AG09319 (cell line): ENCODE measurements at regions not wholly inside any gene's neighbourhood (a gene's known extent, or its start where the extent isn't known, plus 50 kb on each side); places are given as distances from the start of the nearest gene placed in this dataset.

Experiments used
- DNase-seq: peaks from one replicate; pipeline ENCODE4 v3.0.0-alpha.2; 2010; ENCODE audit warnings: low read depth; ENCODE audit errors: extremely low read depth
- TF ChIP-seq, protein P1 (sequence below): IDR thresholded peaks from 2 replicates; pipeline ENCODE4 v1.5.1; 2011; ENCODE audit warnings: low read depth, mild to moderate bottlenecking, inconsistent platforms, low read length, moderate library complexity

DNA sequence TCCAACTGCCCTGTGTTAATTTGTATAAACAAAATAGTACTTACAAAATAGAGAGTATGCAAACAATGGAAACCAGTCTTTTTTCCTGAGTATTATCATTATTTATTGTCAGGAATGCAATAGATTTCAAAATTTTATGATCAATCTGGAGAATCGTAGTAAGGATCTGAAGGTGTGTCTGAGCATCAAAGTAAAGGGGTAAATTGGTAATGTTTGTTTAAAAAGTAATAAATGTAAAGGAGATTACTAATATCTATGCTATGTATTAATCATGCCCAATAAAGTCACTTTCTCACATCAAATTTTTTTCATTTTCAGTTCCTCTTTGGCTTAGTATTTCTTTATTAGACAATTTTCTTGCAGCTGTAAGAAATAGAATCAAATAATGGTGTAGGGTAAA is 1507.1 kb upstream of the PCDH7 start:
- TF ChIP-seq, protein P1, sequence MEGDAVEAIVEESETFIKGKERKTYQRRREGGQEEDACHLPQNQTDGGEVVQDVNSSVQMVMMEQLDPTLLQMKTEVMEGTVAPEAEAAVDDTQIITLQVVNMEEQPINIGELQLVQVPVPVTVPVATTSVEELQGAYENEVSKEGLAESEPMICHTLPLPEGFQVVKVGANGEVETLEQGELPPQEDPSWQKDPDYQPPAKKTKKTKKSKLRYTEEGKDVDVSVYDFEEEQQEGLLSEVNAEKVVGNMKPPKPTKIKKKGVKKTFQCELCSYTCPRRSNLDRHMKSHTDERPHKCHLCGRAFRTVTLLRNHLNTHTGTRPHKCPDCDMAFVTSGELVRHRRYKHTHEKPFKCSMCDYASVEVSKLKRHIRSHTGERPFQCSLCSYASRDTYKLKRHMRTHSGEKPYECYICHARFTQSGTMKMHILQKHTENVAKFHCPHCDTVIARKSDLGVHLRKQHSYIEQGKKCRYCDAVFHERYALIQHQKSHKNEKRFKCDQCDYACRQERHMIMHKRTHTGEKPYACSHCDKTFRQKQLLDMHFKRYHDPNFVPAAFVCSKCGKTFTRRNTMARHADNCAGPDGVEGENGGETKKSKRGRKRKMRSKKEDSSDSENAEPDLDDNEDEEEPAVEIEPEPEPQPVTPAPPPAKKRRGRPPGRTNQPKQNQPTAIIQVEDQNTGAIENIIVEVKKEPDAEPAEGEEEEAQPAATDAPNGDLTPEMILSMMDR: no peak
- DNase-seq: no peak

DNA sequence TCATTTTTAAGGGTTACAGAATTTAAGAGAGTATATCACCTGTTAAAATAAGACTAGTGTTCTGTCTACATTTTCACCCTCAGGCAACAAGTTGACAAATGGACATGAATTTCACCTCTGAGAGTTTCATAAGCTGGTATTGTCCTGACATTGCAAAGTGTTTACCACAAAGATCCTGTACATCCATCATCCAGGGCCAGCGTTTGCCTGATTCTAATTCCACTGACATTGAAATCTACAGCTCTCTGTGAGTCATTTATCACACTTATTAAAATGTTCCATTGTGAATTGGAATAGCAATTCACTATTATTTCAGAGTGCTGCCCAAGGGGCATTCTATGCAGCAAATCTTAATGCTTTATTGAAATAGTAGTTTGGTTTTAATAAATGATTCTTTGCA is 1499.4 kb upstream of the PCDH7 start:
- TF ChIP-seq, protein P1: no peak
- DNase-seq: no peak

DNA sequence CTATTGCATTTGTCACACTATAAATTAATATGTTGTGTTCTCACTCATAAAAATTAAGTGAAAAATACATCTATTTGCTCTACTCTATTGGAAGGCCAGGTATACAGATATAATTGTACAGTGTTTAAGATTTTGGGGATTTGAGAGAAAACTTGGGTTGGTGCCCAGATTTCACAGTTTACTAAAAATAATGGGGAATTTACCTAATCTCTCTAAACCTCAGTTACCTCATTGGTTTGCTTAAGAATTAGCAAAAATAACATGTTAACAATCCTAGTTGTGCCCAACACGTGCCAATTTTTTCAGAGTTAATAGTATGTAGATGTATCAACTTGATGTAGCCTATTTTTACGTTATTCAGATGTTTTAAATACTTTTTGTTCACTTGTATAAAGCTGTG is 1495.3 kb upstream of the PCDH7 start:
- TF ChIP-seq, protein P1: no peak
- DNase-seq: no peak

DNA sequence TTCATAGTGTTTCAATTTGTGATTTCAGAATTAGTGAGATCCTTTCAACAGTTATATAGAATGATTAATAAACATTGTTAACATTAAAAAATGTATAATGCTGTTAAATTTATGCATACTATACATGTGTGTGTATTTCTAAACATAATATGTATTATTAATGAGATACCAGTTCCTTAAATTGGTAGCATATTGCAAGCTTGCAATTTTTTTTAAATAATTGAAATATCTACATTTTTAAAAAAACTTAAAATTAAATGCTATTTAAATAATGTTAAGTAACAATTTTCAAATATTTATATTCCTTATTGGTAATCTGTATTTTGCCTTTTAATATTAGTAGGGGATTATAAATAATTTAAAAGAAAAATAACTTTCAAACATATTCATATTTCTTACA is 1479.5 kb upstream of the PCDH7 start:
- TF ChIP-seq, protein P1: no peak
- no peak for DNase-seq

DNA sequence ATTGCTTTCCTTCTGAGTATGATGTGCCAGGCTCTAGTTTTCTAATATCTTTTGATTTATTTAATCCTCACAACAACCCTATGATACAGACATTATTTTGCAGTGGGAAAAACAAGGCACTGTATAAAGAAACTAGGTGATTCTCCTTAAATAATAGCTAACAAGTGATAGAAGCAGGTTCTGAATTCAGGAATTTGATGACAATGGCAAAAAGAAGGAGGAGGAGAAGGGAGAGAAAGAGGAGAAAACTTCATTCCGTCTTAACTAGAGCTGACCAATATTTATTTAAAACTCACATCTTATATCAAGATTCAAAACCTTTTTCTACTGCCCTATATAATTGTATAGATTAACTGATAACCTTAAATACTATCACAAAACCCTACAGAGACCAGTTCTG is 1477.1 kb upstream of the PCDH7 start:
- TF ChIP-seq, protein P1: no peak
- no peak for DNase-seq

DNA sequence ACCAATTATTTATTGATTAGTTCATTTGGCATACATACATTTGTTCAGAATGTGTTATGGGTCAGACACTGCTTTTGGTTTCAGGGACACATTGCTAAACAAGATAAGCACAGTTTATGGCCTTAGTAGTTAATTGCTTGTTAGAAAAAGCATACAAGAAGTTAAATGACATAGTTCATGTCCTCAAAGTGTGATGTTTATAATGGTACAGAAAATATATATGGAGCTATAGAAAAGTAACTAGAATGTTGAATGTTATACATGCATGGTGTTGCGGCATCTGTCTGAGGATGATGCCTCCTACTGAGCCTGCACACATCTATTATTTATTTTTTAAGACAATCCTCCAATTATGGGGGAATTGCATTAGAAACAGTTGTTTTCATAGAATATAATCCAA is 1476.3 kb upstream of the PCDH7 start:
- TF ChIP-seq, protein P1: no peak

DNA sequence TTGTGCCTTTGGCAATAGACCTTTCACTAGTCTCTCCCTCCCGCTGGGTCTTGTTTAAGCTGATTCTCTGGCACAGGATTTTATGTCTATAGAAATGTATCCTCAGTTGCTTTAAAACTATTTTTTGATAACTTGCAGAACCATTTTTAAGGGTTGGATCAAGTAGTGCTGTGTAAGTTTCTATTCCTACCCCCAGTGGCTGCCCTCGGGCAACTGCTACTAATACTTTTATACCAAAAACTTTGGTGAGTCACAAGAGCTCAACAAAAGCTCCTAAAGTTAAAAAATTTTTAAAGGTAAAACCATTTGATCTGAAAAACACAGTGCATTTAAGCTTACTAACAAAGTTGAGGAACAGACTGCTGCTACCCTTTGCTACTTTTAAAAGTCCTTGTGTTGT is 1460.6 kb upstream of the PCDH7 start:
- TF ChIP-seq, protein P1: no peak
- DNase-seq: no peak

More for the DNA sequence above, 1476.3 kb upstream of the PCDH7 start:
- no peak for DNase-seq
